ENCODE measurements at regions not wholly inside any gene's neighbourhood (a gene's known extent, or its start where the extent isn't known, plus 50 kb on each side); places are given as distances from the start of the nearest gene placed in this dataset.

GRCh38 chr14:96632363-96632758, 130.2 kb downstream of the PAPOLA start:
- no peaks in the 10 kb centered on the region for H3K36me3 ChIP-seq (ENCODE audit: control insufficient read depth in 2 of 4, insufficient read depth in 4 of 4, low read length in 3 of 4)
- H4K5ac ChIP-seq (ENCODE audit: insufficient read length, low read depth, low read length): no peak overlapping the region
- H3K23me2 ChIP-seq (ENCODE audit: low read depth, low read length): no peaks in the 10 kb centered on the region
- no peak overlapping the region for H3K4ac ChIP-seq (replicated peaks; ENCODE audit: insufficient read length, low read depth, low read length)
- no peaks in the 10 kb centered on the region; a peak in 1 of 7 replicates for H3K4me1 ChIP-seq (replicated peaks in 1 of 4; ENCODE audit: control insufficient read depth in 3 of 4, insufficient read depth in 4 of 4, low read length in 3 of 4)
- H2BK12ac ChIP-seq (ENCODE audit: low read depth, low read length): no peak overlapping the region
- H2BK20ac ChIP-seq (ENCODE audit: low read length): no peak overlapping the region
- no peak overlapping the region for H2BK5ac ChIP-seq (ENCODE audit: low read depth, low read length)
- no peak overlapping the region for H2AFZ ChIP-seq (ENCODE audit: low read length)
- H2BK120ac ChIP-seq (replicated peaks; ENCODE audit: low read depth, low read length): no peak overlapping the region
- H3K79me2 ChIP-seq (ENCODE audit: control insufficient read depth in 1 of 2, insufficient read depth in 2 of 2, low read length in 2 of 2): no peaks in the 10 kb centered on the region
- no peak overlapping the region for H2BK15ac ChIP-seq (ENCODE audit: low read length)
- H3K18ac ChIP-seq (ENCODE audit: extremely low read depth, low read length): no peak overlapping the region
- no peaks in the 10 kb centered on the region for H4K20me1 ChIP-seq (replicated peaks in 1 of 2; ENCODE audit: control insufficient read depth in 1 of 2, insufficient read depth in 2 of 2, low read length in 2 of 2)
- no peak for FAIRE-seq
- TF ChIP-seq CTCF (IDR thresholded peaks at IDR 0.05; ENCODE audit: control extremely low read depth in 1 of 3, insufficient read depth in 1 of 3, low read depth in 1 of 3, low read length in 3 of 3) (no peak), ATF3 (IDR thresholded peaks at IDR 0.05; ENCODE audit: insufficient read depth, low read depth, low read length) (no peak), E2F6 (IDR thresholded peaks at IDR 0.05) (no peak), CBX5 (IDR thresholded peaks at IDR 0.05; ENCODE audit: low read depth, low read length) (no peak)
- peaks cover 0 to 4% of the 10 kb centered on the region in 2 experiments; a peak in 1 of 4 replicates for H3K9me3 ChIP-seq (ENCODE audit: insufficient read depth in 2 of 2, low read depth in 1 of 2, low read length in 1 of 2)
- H3K23ac ChIP-seq (ENCODE audit: insufficient read length): no peak overlapping the region
- H3K9ac ChIP-seq (replicated peaks in 1 of 4; ENCODE audit: extremely low read depth in 1 of 4, low read depth in 3 of 4, low read length in 3 of 4): no peak overlapping the region
- H3K4me2 ChIP-seq (ENCODE audit: insufficient read depth in 1 of 2, low read depth in 2 of 2, low read length in 2 of 2): no peak overlapping the region
- no peak overlapping the region for H4K91ac ChIP-seq (replicated peaks; ENCODE audit: insufficient read length, low read length)
- H2AK5ac ChIP-seq (ENCODE audit: low read depth, low read length): no peak overlapping the region
- no peaks in the 10 kb centered on the region for H3K27me3 ChIP-seq (replicated peaks in 1 of 4; ENCODE audit: control insufficient read depth in 3 of 4, extremely low read depth in 1 of 4, insufficient read depth in 3 of 4, low read length in 3 of 4)
- no peak overlapping the region for H3K56ac ChIP-seq (replicated peaks; ENCODE audit: insufficient read length, low read depth, low read length)
- ChIA-PET CTCF (ENCODE audit: partially characterized antibody) (no interaction called here), POLR2A (ENCODE audit: partially characterized antibody) (no interaction called here)
- H4K8ac ChIP-seq (ENCODE audit: extremely low read depth, insufficient read depth, low read length): no peak overlapping the region
- H3K27ac ChIP-seq (ENCODE audit: low read depth, low read length): no peak overlapping the region
- no peak overlapping the region for H3K14ac ChIP-seq (ENCODE audit: insufficient read length)
- no peak overlapping the region for H3K4me3 ChIP-seq (ENCODE audit: extremely low read depth in 1 of 4, insufficient read depth in 2 of 4, low read depth in 3 of 4, low read length in 4 of 4)
- WGBS, 2 experiments (ENCODE audit: extremely low coverage in 1 of 2, insufficient coverage in 1 of 2, insufficient read length in 1 of 2, insufficient replicate concordance in 2 of 2, low coverage in 1 of 2, low lambda C conversion rate in 2 of 2, missing lambda C conversion rate in 1 of 2): 91% methylated on average over 8 of the region's 8 CpGs; no CpG with 5 or more reads in 1 of the 2 experiments
- DNase-seq (ENCODE audit: low read depth in 1 of 2, low spot score in 2 of 2): no peak
- H3K79me1 ChIP-seq (ENCODE audit: low read depth, low read length): no peaks in the 10 kb centered on the region
